Tibial nerve (tissue), 4 donors: ENCODE measurements at regions not wholly inside any gene's neighbourhood (a gene's known extent, or its start where the extent isn't known, plus 50 kb on each side); places are given as distances from the start of the nearest gene placed in this dataset.
A peak's percentile ranks its signal among the peaks of the same experiment; 100 is the strongest.

Experiments used
- DNase-seq, 2 donors: peaks; one replicate each; pipeline ENCODE4 v3.0.0-alpha.2; 2019; ENCODE audit warnings: low spot score in 2 of 2
- H3K27ac ChIP-seq, 4 donors: fragments of 200-600 bp; sonication (generic) in 3 of 4; one replicate each; pipeline ENCODE4 v1.5.1; 2017 to 2019; ENCODE audit warnings: mild to moderate bottlenecking in 1 of 4
- H3K27me3 ChIP-seq, 2 donors: fragments of 200-600 bp; sonication (generic) in 1 of 2; one replicate each; pipeline versions ENCODE4 v1.5.1 to v1.6.0; 2017 to 2019
- H3K36me3 ChIP-seq, 3 donors: fragments of 200-600 bp; sonication (generic); one replicate each; pipeline ENCODE4 v1.5.1; 2018 to 2019
- H3K4me1 ChIP-seq, 4 donors: fragments of 200-600 bp; sonication (generic) in 3 of 4; one replicate each; pipeline ENCODE4 v1.5.1; 2017 to 2019
- H3K4me3 ChIP-seq, 4 donors: fragments of 200-600 bp; sonication (generic) in 3 of 4; one replicate each; pipeline ENCODE4 v1.5.1; 2017 to 2019; ENCODE audit warnings: mild to moderate bottlenecking in 1 of 4, moderate library complexity in 1 of 4
- H3K9me3 ChIP-seq, 4 donors: fragments of 200-600 bp; sonication (generic) in 3 of 4; one replicate each; pipeline ENCODE4 v1.5.1; 2017 to 2019
- EP300 ChIP-seq, 2 donors: sonication (generic); formaldehyde crosslinking; IDR thresholded peaks; one replicate each; pipeline ENCODE4 v1.6.1; 2017; ENCODE audit warnings: antibody characterized with exemption in 2 of 2, mild to moderate bottlenecking in 1 of 2
- POLR2A ChIP-seq, 2 donors: fragments of 450-650 bp; IDR thresholded peaks; one replicate each; pipeline ENCODE4 v1.6.1; 2017; ENCODE audit warnings: antibody characterized with exemption in 2 of 2, mild to moderate bottlenecking in 2 of 2, moderate library complexity in 2 of 2
- WGBS, 2 donors: methylation state at CpG; one replicate each; pipeline ENCODE4 v1.1.5; 2018; 5-methylcytosine and 5-hydroxymethylcytosine counted together
- TF ChIP-seq, protein P1 (sequence below), 5 experiments: fragments of 200-600 bp in 3 of 5; fragments of 450-650 bp in 2 of 5; sonication (generic) in 3 of 5; IDR thresholded peaks; one replicate each; pipeline ENCODE4 v1.5.1; 2016 to 2019; ENCODE audit warnings: antibody characterized with exemption in 5 of 5, mild to moderate bottlenecking in 3 of 5, moderate library complexity in 2 of 5

DNA sequence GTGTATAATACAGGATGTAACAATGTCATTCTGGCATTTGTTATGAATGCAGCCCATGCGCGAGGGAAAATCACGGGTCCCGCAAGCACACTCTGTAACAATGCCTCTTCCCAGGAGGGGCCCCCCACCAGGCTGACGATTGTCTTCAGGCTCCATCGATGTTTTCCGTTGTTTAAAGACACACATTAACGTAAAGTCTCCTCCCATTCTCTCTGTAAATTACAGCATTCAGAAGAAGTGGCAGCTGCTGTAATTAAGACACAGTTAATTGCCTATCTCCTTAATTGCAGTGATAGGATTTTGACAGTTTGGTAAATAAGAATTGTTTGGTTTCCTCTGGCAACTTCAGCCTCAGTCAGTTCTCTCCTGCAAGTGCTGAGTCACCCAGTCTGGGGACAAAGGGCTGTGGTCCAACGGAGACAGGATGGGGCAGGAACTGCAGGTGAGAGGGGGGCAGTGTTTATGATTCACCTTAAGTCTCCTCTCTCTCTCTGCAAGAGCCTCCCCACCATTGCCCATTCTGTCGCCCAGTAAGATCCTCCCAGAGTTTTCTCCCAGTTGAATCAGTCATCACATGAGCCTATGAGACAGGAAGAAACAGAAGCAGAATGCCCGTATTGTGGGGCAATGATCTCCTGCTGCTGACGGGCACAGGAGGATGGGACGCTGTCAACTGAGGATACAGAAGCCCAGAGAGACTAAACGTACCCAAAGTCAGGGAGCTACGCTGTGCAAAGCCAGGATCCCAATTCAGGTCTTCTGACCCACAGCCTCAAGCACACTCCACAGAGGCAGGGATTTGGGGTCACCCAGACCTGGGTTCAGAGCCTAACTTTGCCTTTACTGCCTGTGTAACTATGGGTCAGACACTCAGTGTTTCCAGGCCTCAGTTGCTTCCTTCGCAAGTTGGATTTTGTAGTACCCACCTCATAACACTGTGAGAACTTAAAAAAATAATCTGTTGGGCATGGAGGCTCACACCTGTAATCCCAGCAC lies 110.0 kb downstream of the ADSS2 start:
- no peaks in the 10 kb centered on the region for H3K9me3 ChIP-seq
- no peak overlapping the region for H3K4me3 ChIP-seq
- no peak for TF ChIP-seq POLR2A (IDR thresholded peaks at IDR 0.05)
- TF ChIP-seq, protein P1, sequence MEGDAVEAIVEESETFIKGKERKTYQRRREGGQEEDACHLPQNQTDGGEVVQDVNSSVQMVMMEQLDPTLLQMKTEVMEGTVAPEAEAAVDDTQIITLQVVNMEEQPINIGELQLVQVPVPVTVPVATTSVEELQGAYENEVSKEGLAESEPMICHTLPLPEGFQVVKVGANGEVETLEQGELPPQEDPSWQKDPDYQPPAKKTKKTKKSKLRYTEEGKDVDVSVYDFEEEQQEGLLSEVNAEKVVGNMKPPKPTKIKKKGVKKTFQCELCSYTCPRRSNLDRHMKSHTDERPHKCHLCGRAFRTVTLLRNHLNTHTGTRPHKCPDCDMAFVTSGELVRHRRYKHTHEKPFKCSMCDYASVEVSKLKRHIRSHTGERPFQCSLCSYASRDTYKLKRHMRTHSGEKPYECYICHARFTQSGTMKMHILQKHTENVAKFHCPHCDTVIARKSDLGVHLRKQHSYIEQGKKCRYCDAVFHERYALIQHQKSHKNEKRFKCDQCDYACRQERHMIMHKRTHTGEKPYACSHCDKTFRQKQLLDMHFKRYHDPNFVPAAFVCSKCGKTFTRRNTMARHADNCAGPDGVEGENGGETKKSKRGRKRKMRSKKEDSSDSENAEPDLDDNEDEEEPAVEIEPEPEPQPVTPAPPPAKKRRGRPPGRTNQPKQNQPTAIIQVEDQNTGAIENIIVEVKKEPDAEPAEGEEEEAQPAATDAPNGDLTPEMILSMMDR (IDR thresholded peaks at IDR 0.05), result no peak
- no peak for TF ChIP-seq EP300 (IDR thresholded peaks at IDR 0.05)
- no peaks in the 10 kb centered on the region for H3K36me3 ChIP-seq
- 27 to 45% methylated on average over 15 to 16 of the region's 16 CpGs for WGBS, 2 donors
- no peak for DNase-seq
- no peaks in the 10 kb centered on the region for H3K27me3 ChIP-seq
- no peaks in the 10 kb centered on the region for H3K4me1 ChIP-seq
- H3K27ac ChIP-seq, result no peak overlapping the region

DNA sequence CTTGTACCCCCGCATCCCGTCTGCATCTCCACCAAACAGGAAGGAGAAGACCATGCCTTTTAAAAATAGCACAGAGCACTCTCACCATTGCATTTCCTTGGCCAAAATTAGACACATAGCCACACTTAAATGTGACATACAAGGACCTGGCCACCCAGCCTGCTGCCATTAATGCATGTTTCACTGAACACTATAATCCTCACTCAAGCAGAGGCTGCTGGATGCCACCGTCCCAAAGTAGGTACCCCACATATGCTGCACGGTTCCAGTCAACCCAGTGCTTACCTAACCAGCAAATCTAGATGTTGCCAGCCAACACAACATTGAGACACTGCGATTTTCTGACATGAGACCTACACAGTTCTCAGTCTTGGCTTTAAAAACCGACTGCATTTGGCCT lies 107.7 kb downstream of the ADSS2 start:
- DNase-seq, result no peak
- no peak overlapping the region for H3K4me3 ChIP-seq
- no peak overlapping the region for H3K27ac ChIP-seq
- H3K27me3 ChIP-seq, result no peaks in the 10 kb centered on the region
- no peak for TF ChIP-seq POLR2A (IDR thresholded peaks at IDR 0.05)
- TF ChIP-seq, protein P1 (IDR thresholded peaks at IDR 0.05), result no peak
- no peaks in the 10 kb centered on the region for H3K9me3 ChIP-seq
- no peaks in the 10 kb centered on the region for H3K36me3 ChIP-seq
- 79 to 83% methylated on average over 6 of the region's 6 CpGs for WGBS, 2 donors
- H3K4me1 ChIP-seq, result no peaks in the 10 kb centered on the region

DNA sequence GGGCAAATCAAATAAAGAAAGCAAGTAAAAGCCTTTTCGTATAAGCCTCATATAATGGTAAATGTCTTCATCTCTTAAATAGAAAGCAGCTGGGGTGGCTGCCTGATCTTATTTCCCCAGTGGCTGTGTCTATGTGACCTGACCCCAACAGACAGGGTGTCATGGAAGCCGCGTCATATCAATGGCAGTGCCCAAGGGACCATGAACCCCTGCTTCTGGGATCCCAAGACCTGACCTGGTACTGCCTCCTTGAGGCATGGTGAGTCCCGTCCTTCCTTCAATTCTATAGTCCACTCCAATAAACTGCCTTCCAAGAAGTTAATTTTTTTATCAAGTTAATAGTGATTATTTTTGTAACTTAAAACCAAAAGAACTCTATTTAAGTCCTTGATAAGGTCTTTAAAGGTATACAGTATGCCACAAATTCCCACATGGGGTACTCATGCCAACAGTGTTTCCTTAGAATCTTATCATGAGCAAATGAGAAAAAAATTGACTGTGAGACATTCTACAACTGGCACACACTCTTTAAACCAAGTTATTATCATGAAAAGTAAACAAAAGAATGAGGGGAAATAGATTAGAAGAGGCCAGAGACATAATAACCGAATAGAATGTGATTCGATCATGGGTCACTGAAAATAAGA lies 104.6 kb downstream of the ADSS2 start:
- Histone ChIP-seq H3K27ac (no peak overlapping the region), H3K4me3 (no peak overlapping the region), H3K4me1 (peaks cover 0 to 5% (median 0%) of the 10 kb centered on the region in 4 donors), H3K27me3 (no peaks in the 10 kb centered on the region), H3K9me3 (no peaks in the 10 kb centered on the region), H3K36me3 (no peaks in the 10 kb centered on the region)
- no peak for DNase-seq
- WGBS, 2 donors, result 75 to 82% methylated on average over 6 of the region's 6 CpGs
- TF ChIP-seq EP300 (IDR thresholded peaks at IDR 0.05) (no peak), POLR2A (IDR thresholded peaks at IDR 0.05) (no peak)
- TF ChIP-seq, protein P1 (IDR thresholded peaks at IDR 0.05), result no peak

- TF ChIP-seq, protein P1 (IDR thresholded peaks at IDR 0.05), result no peak
- TF ChIP-seq EP300 (IDR thresholded peaks at IDR 0.05), result no peak
- TF ChIP-seq POLR2A (IDR thresholded peaks at IDR 0.05), result no peak
- Histone ChIP-seq H3K9me3 (no peaks in the 10 kb centered on the region), H3K36me3 (no peaks in the 10 kb centered on the region), H3K4me1 (peaks cover 0 to 5% (median 0%) of the 10 kb centered on the region in 4 donors), H3K27me3 (no peaks in the 10 kb centered on the region), H3K27ac (no peak overlapping the region), H3K4me3 (no peak overlapping the region)
- WGBS, 2 donors, result 46 to 52% methylated on average over 3 of the region's 3 CpGs
- no peak for DNase-seq
Observed at GRCh38 chr1:244347942-244348341, 103.8 kb downstream of the ADSS2 start.

DNA sequence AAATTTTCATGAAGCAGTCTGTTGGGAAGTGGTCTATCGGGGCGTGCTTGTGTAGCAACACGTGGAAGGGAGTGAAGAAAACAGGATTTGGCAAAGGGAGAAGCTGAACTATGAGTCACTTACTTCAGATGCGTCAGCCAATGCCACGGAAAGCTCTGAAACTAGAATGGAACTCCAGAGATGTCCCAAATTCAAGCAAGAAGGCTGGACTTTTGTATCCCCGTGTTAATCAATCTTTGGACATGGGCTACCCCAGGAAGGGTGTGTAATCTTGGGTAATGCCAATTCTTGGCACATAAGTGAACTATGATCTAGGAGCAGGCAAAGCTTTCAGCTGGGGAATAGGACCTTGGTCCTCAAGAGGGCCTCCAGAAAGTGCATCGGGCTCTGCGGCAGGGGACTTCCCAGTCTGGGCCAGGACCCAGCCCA lies 102.6 kb downstream of the ADSS2 start:
- peak in 1 of 2 donors; percentile 13 for TF ChIP-seq EP300 (IDR thresholded peaks at IDR 0.05)
- TF ChIP-seq POLR2A (IDR thresholded peaks at IDR 0.05), result no peak
- DNase-seq, result no peak
- peaks cover 0 to 5% (median 0%) of the 10 kb centered on the region in 4 donors for H3K4me1 ChIP-seq
- no peaks in the 10 kb centered on the region for H3K9me3 ChIP-seq
- H3K36me3 ChIP-seq, result no peaks in the 10 kb centered on the region
- no peaks in the 10 kb centered on the region for H3K27me3 ChIP-seq
- H3K4me3 ChIP-seq, result no peak overlapping the region
- WGBS, 2 donors, result 67 to 84% methylated on average over 8 of the region's 8 CpGs
- no peak overlapping the region for H3K27ac ChIP-seq
